HL-60 (cell line): ENCODE measurements at regions not wholly inside any gene's neighbourhood (a gene's known extent, or its start where the extent isn't known, plus 50 kb on each side); places are given as distances from the start of the nearest gene placed in this dataset.

Experiments
- CTCF ChIP-seq: IDR thresholded peaks from one replicate; pipeline ENCODE4 v1.5.1; 2011; ENCODE audit warnings: low read length, control low read depth, inconsistent platforms; ENCODE audit not compliant: insufficient read depth
- TF ChIP-seq, protein P1 (sequence below): IDR thresholded peaks from 2 replicates; pipeline ENCODE4 v1.6.1; 2012; ENCODE audit warnings: low read depth; ENCODE audit not compliant: insufficient replicate concordance

- no peak for TF ChIP-seq CTCF
- TF ChIP-seq, protein P1, sequence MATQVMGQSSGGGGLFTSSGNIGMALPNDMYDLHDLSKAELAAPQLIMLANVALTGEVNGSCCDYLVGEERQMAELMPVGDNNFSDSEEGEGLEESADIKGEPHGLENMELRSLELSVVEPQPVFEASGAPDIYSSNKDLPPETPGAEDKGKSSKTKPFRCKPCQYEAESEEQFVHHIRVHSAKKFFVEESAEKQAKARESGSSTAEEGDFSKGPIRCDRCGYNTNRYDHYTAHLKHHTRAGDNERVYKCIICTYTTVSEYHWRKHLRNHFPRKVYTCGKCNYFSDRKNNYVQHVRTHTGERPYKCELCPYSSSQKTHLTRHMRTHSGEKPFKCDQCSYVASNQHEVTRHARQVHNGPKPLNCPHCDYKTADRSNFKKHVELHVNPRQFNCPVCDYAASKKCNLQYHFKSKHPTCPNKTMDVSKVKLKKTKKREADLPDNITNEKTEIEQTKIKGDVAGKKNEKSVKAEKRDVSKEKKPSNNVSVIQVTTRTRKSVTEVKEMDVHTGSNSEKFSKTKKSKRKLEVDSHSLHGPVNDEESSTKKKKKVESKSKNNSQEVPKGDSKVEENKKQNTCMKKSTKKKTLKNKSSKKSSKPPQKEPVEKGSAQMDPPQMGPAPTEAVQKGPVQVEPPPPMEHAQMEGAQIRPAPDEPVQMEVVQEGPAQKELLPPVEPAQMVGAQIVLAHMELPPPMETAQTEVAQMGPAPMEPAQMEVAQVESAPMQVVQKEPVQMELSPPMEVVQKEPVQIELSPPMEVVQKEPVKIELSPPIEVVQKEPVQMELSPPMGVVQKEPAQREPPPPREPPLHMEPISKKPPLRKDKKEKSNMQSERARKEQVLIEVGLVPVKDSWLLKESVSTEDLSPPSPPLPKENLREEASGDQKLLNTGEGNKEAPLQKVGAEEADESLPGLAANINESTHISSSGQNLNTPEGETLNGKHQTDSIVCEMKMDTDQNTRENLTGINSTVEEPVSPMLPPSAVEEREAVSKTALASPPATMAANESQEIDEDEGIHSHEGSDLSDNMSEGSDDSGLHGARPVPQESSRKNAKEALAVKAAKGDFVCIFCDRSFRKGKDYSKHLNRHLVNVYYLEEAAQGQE: no peak
These were observed 89.3 kb upstream of the CCDC80 start for GRCh38 chr3:112730210-112730609.
